HG02938 (cell line): ENCODE measurements at regions not wholly inside any gene's neighbourhood (a gene's known extent, or its start where the extent isn't known, plus 50 kb on each side); places are given as distances from the start of the nearest gene placed in this dataset.
"Not testable (repeated sequence)": the region's sequence is repeated elsewhere in the genome, so short reads cannot be mapped to it uniquely, and the experiment has no call there.

Experiments used
- ATAC-seq: cut with Tn5 transposase; IDR thresholded peaks from one replicate; pipeline ENCODE4 v1.9.1; 2021; ENCODE audit warnings: mild to moderate bottlenecking, moderate library complexity; ENCODE audit not compliant: unreplicated experiment

DNA sequence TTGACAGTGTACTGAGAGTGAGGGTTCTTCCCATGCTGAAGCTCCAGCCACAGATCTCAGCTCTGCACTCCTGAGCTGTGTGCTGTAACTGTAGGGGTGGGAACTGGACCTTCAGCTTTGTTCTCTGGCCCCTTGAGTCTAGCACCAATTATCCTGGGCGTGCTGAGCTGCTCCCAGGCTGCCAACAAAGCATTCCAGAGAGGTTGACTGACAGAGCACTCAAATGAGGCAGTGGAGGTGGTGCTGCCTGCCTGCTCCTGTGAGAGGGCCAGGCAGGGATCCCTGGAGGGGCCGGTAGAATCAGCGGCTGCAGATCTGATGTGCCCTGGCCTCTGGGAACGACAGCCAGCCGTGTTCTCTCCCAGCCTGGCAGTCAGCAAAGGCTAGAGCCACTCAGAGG lies 375.7 kb upstream of the AADAT start:
- ATAC-seq: no peak

DNA sequence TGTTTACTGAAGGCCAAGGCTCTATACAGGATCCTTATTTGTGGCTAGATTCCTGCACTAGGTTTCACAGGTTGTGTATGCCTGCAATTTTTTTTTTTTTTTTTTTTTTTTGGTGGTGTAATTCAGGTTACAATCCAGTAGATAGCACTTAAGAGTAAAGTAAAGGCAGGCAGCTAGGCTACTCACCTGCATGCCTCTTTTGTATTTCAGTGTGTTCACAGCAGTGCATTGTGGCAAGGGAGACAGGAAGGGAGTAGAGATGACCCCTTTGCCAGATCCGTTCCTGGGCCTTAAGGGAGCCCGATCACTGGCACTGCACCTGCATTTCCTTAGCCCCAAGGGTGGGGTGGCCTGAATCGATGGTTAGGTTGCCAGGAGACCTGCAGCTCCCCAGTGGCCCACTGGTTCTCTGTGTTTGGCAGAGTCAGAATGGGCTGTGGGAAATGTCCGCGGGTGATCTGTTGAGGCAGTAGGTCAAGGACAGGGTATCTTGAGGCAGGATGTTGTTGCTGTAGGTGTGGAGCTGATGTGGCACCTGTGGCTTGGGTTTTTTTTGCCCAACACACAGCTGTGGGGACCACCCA lies 374.9 kb upstream of the AADAT start:
- ATAC-seq: no peak

DNA sequence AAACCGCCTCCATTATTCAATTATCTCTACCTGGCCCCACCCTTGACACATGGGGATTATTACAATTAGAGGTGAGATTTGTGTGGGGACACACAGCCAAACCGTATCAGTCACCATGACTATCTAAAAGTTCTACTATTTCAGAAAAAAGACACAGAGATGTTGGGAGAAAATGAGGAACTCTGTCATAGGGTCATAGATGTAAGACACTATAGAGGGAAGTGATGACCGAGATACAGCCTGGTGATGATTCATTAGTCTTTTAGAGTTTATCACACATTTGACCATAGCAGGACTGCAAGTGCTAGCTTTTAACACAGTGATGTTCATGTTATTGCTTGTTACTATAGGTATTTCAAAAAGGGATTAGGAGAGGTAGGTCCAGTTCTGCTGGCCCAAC lies 357.0 kb upstream of the AADAT start:
- ATAC-seq: no peak

DNA sequence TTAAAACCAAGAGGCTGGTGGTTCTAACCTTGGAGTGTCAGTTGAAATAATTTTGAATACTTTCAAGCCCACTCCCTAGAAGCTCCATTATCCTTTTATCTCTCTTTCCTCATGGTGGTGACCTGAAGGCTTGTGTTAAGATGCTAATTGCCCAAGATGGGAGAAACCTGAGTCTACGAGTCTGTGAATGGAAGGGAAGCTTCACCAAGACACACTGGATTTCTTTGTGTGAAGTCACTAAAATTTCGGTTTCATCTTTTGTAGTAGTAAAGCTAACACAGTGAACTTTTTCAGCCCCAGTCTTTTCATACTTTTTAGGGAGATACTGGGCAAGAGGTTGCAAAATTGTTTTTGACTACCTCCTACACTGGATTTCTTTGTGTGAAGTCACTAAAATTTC lies 351.4 kb upstream of the AADAT start:
- ATAC-seq: not testable (repeated sequence)

DNA sequence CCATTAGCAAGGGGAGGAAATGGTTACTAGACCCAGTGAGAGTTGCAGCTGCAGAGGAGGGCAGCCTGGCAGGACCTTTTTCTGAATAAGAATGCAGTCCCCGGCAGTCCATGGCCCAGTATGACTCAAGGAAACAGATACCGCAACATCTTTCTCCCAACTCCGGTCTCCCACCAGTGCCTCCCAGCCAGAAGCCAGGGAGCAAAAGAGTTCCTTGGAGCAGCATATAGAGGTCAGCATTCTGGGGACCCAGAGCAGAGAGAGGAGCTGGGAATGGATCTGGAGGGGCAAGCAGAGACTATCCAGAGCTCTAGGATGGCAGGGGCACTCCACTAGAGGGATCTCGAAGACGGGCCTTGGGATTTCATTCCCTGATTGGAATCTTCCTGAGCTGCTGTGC lies 339.2 kb upstream of the AADAT start:
- ATAC-seq: no peak

DNA sequence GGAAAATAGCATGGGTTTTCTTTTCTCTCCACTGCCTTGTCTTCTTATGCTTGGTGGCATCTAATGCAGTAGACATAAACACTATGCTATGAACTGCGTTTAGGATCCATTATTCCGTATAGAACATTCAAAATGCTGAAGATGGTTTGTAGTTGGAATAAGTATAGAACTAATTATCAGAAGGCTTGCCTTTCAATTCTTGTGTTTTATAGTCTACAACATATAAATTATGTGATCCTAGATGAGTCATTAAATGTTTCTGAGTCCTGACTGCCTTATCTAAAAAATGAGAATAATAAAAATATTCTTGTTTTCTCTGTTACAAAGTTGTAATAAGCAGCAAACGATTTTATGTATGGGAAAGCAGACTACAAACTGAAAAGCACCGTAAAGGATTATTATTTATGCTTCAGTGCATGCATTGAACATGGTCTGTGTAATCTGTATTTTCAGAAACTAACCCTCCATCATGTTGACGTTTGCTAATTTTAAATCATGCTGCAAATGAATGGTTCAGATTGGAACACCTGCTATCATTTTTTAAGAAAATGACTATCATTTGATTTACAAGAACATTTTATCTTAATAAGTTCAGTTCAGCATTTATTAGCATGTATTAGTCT lies 335.9 kb upstream of the AADAT start:
- ATAC-seq: no peak

DNA sequence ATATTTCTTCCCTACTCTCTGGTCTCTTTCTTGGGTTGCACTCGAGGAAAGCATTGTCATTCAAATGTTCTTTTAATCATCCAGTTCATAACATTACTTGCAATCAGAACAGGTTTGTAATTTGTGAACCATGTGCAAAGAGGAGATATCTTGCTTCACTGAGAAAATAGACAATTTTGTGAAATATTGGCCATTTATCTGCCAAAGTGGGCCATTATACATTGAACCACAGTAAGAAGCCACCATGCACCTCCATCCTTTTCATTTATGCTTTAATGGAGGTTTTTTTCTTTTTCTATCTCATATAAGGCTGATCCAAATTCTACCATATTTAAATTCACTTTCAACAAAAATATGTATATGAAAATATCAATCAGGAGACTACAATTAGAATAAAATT lies 335.3 kb upstream of the AADAT start:
- ATAC-seq: no peak

DNA sequence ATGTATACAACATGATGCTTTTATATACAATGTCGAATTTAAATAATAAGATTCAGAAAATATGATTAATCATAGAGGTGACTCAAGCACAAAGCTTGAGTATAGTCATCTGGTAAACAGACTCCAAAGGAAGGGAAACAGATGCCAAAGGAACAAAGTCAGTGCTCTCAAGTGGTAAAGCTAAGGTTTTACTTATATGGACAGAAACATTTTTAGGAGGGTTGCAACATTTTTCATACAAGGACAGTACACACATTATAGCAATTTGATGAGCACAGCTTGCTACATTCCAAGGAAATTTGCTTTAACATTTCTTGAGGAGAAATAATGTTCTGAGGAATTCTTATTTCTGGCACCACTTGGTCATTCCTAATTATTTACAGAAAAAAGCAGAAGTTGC lies 333.4 kb upstream of the AADAT start:
- no peak for ATAC-seq

DNA sequence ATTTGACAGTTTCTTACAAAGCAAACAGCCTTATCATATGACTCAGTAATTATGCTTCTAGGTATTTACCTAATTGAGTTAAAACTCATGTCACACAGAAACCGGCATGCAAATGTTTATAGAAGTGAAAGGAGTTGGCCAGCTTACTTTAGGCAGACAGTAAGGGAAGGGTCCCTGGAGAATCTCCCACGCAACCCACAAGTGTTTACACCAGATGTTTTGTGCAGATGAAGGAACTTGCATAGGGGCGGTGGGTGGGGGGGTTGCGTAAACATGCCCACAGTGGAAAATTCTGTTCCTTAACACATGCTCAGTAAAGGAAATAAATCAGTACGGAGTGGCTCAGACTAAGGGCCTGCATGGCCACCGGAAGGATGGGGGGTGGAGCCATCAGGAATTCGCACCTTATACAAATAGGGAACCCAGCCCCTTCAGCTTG lies 330.5 kb upstream of the AADAT start:
- peak; percentile 91 for ATAC-seq

DNA sequence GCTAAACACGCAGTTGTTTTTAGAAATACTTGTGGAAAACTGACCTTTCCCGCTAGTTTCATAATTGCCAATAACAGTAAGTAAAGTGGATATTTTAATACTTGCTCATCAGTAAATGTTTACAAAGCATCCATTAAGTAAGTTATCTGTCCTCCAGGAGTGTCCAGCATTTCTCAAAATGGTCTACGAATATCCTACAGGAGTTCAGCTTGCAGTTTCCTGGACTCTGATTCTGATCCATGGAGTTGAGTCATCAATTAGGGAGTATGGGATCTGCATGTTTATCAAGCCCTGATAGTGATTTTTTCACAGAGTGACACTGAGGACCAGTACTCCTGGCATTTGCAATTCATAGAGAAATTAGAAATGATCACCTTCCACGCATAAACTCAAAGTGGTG lies 325.2 kb upstream of the AADAT start:
- ATAC-seq: no peak

DNA sequence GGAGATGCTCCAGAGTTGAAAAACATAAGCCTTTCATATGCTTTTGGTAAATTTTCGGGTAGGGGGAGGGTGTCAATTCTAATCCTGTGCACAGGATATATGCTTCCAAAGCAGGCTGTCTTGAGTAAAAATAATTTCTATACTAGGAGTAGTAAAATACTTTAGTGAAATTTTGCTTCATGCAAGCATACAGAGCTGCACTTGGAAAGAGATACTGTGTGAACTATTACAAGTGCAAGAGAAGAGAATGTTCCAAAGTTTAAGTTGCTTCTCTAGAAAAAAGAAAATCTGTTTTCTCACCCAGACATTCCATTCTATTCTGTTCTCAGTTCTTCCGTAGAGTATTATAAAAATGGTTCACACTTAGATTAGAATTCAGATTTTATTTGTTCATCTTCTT lies 324.6 kb upstream of the AADAT start:
- ATAC-seq: no peak

DNA sequence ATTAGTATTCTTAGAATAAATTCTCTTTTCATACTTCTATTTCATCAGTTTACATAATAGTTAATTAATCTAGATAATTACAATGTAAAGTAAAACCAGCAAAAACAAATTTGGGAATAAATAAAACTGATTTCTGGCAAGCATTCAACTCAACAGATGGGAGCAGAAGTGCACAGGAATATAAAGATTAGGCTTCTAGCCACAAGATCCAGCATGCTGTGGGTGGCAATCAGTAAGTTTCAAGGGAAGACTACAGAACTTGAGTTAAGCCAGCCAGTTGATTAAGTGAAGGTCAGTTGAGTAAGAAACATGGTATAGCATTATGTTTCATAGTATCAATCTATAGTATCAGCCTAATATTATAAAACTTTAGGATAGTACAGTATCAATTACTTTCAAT lies 324.2 kb upstream of the AADAT start:
- ATAC-seq: no peak

DNA sequence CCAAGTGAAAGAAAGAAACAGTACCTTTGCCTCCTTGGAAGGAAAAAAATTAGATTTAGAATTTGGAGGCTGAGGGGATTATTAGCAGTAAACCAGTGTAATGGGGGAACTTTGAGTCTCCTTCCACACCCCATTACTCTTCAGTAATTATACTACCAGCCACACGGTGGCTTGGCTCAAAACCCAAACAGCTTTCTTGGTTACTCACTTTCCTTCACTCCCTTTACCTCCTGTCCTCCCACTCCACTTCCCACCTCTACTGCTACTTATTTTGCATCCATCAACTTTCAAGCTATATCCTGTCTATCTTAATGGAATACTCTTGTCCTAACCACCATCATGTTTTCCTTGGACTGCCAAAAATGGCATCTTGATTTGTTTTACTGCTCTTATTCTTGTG lies 310.6 kb upstream of the AADAT start:
- peak; percentile 67 for ATAC-seq

DNA sequence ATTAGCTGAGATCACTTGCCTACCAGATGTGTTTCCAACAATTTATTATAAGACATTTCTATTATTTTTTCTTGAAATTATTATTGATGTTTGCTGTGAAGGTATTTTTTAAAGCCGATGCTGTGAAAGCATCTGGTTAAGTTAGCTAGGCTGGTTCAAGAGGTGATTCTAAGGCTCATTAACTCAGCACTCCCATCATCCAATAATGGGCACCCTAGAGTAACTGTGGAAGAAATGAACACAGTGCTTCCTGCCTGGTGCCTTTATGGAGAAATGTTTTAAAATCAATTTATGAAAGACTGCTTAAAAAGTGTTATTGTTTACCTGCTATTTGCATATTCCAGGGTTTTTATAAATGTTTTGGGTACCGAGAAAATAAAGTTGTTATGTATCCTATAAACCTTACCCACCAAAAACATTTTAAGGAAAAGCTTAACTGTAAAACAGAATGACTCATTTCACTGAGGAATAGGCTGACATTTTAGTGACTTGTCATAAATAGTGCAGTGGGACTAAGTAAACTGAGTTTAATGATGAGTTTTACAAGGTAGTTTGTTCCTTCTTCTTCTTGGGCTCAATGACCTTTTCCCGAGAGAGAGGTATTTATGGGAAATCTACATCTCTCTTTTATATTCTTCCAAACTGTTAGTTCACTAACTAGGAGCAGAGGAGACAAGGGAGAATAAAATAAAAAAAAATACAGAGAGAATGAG lies 310.0 kb upstream of the AADAT start:
- no peak for ATAC-seq

DNA sequence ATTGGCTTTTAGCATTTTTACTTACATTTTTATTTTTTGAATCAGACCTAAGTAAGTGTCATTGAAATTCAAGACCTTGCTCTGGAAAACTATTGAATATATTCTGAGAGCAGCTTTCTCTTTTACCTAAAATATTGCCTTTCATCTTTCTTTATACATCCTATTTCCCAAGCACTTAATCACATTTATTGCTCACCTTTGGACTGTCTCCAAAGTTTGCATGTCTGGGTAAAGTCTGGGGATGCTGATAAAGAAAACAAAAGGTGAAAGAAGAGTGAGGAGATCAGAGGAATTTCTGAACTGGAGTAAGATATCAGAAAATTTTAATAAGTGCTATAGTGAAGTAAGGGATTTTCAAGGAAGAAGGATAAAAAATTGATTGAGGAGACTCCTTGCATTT lies 308.5 kb upstream of the AADAT start:
- no peak for ATAC-seq

DNA sequence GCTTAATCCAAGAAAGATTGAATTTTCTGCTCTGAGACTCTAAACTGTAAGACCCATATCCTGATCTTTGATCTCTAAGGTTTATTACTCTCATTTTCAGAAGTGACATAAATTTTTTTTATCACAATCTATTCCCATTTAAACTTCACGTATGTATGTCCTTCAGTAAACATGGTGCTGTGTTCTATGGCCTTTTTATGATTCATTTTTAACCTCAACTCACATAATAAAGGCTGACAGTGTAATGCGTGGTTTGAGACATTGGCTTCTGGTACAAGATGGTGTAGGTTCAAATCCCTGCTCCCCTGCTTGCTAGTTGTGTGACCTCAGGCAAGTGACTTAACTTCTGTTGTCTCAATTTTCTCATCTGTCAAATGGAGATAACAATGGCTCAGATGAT lies 306.0 kb upstream of the AADAT start:
- no peak for ATAC-seq

DNA sequence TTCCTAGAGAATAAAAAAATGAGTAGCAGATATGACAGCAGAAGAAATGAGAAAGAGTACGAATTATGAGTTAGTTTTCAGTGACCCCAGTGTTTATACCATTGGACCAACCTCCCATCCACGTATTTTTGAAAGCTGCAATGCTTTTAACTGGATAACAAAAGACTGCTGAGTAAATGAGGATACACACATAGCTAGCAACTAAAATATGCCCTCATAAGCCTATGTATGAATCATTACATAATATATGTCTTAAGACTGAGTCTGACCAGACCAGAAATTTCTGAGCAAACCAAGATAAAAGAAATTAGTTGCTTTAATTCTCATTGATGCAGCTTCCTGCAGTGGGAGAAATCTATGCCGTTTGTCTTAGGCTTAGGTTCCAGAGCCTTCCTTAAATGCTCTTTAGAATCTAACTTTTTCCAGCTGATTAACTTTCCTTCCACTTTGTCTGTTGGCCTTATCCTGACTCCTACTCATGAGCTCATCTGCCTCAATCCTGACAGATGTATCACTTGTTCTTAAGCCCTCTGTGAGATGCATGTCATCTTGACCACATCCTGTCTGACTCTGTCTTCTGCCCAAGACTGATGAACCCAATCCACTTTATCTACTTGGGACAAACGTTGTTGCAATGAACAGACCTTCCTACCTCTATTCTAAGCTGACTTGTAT lies 301.4 kb upstream of the AADAT start:
- ATAC-seq: peak; percentile 55

DNA sequence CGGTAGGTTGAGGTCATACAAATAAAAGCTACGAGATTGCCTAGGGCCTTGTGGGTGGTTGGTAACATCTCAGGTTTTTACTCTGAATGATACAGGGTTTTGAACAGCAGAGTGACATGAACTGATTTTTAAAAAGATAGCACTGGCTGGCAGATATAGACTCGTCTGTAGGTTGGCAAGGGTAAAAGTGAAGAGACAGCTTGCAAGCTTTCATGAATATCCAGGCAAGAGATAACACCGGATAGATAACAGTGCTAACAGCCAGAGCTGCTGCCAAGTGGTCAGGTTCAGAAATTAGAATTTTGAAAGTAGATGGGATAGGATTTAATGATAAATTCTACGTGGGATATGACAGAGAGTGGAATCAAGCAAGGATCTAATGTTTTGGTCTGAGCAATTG lies 299.7 kb upstream of the AADAT start:
- ATAC-seq: no peak

DNA sequence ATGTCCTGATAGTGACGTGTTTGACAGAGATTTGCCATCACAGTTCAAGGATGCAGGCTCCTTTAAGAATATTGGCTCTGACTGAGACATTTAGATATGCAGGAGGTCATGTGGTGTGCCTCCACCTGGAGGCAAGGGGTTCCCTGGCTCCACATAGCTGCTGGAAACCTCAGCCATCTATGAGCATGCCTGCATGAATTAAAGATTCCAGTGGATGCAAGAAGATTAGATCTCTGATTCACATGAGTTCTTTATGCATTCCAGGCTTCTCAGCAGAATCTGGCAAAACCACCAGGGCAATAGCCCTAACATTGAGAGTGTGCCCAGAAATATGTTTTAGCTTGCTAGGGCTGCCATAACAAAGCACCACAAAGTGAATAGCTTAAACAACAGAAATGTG lies 298.5 kb upstream of the AADAT start:
- no peak for ATAC-seq

DNA sequence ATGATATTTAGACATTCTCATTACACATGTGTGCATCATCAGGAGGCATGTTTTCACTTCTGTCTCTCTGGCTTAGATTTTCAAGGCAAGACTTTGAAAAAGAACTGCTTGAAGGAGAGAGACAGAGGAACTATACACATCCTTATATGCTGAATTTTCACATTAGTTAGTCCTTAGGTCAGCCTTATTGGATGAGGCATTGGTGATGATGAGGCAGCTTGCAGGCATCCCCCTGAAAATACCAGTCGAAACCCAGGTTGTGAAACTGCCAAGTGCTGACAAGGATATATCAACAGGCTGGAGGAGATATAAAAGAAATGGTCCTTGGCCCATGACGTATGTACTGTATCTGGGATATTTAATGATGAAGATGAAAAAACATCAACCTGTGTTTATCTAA lies 297.2 kb upstream of the AADAT start:
- no peak for ATAC-seq

DNA sequence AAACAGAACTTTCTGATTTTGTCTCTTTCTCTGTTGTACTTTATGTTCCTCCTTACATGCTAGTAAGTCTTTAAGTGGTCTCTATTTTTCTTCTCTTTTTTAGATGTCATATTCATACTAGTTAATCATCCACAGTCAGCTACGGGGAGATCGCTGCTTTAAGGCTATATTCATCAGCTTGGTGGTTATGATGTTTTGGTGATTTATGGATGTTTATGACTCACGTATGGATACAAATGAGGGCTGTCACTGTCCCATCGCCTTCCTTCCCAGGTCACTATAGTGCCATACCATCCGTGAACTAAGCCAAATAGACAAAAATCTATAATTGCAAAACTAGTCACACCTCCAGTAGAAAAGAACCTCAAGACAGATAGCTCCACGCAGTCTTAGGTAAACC lies 296.8 kb upstream of the AADAT start:
- ATAC-seq: no peak

DNA sequence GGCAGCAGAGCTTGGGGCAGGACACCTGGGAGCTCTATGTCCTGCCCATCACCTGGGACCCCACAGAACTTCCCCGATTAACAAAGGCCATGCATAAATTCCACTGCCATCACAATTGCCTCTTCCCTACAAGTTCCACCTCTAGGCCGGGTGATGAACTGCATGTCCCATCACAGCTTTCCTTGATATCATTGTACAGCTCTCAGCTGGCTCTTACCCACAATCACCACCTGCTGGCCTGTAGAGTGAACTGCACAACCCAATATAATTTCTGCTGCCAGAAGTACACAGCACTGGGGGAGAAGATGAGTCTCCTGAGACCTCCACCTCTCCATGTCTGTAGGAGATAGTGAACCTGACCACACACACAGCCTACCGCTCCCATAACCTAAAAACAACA lies 285.0 kb upstream of the AADAT start:
- peak; percentile 100 for ATAC-seq
